Inflammatory macrophage (primary cell): ENCODE measurements at regions not wholly inside any gene's neighbourhood (a gene's known extent, or its start where the extent isn't known, plus 50 kb on each side); places are given as distances from the start of the nearest gene placed in this dataset.

Experiments
- DNase-seq, 2 donors: peaks; one replicate each; pipeline ENCODE4 v3.0.0-alpha.2; 2020 to 2022

GRCh38 chr16:9381399-9381798, 290.0 kb downstream of the HAPSTR1 start:
- no peak for DNase-seq

GRCh38 chr16:9381905-9382304, 290.5 kb downstream of the HAPSTR1 start:
- DNase-seq: no peak

DNA sequence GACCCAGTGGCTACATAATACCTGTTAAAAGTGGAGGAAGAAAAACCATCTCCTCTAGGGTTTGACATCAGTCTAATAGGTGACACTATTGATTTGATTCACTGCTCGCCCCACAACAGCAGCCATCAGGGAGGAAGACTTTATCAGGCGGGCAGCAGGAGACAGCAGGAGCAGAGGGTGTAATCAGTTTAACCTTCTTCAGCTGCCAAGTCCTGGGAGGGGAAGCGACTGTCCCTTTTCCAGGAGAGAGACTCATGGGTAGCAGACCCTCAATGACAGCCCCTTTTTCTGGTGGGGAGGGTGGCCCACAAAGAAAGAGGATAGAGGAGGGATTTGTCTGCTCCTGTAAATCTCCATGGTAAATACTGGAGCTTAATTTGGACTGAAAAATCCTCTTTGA, 291.8 kb downstream of the HAPSTR1 start:
- no peak for DNase-seq

- DNase-seq: no peak
Measured at GRCh38 chr16:9384141-9384540, 292.7 kb downstream of the HAPSTR1 start.

DNA sequence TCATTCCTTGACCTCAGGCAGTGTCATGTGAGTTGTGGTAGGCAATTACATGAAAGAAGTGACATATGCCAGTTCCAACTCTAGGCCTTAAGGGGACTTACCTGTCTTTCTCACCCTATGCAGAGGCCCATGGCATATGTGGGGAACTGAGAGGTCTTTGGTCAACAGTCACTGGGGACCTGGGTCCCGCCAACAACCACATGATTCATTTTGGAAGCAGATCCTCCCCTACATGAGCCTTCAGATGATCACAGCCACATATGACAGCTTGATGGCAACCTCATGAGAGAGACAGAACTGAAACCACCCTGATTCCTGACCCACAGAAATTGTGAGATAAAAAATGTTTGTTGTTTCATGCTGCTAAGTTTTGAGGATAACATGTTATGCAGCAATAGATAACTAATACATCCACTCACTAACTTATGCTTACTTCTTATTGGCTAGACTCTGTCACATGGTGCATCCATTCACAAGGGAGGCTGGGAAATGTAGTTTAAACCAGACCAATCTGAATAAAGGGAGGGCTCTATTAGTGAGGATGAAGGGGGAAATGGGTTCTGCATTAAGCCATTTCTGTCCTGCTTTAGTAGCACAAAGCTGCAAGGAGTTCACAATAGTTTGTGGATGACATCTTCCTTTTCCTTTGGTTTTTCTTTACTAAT, 298.2 kb downstream of the HAPSTR1 start:
- no peak for DNase-seq

GRCh38 chr16:9392956-9393355, 301.5 kb downstream of the HAPSTR1 start:
- DNase-seq: no peak

DNA sequence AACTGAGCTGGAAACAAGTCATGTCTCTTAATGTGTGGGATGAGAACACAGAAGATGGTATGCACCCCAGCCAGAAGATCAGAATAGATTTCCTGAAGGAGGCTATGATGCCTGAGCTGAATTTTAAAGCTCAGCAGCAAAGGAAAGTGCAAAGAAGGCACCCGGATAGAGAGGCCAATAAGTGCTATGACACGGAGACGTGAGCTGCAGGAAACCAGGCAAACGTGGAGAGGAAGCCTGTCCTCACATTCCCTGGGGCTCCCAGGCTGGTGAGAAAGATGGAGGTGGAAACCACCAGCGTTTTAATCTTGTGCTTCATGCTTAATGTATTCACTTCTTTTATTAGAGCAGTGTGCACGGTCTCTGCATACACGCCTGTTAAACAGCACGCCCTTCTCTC, 302.1 kb downstream of the HAPSTR1 start:
- no peak for DNase-seq

GRCh38 chr16:9395958-9396359, 304.5 kb downstream of the HAPSTR1 start:
- no peak for DNase-seq

GRCh38 chr16:9399573-9399972, 308.1 kb downstream of the HAPSTR1 start:
- DNase-seq: no peak

GRCh38 chr16:9401173-9401572, 309.7 kb downstream of the HAPSTR1 start:
- no peak for DNase-seq

- DNase-seq: no peak
Measured at GRCh38 chr16:9402293-9402860, 310.9 kb downstream of the HAPSTR1 start.

DNA sequence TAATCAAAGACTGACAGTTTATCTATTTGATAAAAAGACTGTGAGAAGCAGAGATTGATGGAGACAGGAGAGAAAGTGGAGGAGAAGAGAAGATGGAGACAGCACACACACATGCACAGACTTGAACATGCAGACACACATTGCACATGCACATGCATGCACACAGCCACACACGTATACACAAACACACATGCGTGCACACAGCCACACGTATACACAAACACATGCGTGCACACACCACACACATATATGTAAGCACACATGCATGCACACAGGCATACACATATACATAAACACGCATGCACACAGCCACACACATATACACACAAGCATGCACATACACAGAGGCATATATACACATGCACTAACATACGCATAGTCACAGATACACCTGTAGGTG, 313.4 kb downstream of the HAPSTR1 start:
- DNase-seq: no peak

DNA sequence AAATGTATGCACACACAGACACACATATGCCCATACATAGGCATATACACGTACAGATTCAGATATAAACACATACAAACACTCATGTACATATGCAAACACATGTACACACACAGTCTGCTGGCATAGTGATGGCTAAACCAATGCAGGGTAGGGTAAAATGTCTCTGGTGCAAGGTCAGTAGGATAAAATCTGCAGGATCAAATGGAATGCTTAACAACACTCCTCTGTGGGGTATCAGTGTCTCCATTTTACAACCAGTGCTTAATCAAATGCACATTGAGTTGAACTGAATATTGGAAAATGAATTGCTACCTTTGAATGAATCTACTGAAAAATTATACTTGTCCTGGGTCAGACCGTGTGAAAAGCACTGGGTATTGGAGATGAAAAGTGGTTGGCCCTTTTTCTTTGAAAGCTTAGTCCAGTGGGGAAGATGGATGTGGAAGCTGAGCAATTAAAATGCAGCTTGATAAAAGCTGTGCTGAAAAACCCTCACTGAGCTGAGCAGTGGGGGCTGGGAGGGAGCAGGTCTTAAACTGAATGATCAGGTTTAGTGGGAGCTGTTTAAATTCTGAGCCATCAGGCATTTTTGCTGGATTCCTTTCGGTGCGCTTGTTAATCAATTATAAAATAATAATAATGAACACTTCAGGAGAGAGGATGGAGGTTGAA, 314.7 kb downstream of the HAPSTR1 start:
- DNase-seq: no peak

DNA sequence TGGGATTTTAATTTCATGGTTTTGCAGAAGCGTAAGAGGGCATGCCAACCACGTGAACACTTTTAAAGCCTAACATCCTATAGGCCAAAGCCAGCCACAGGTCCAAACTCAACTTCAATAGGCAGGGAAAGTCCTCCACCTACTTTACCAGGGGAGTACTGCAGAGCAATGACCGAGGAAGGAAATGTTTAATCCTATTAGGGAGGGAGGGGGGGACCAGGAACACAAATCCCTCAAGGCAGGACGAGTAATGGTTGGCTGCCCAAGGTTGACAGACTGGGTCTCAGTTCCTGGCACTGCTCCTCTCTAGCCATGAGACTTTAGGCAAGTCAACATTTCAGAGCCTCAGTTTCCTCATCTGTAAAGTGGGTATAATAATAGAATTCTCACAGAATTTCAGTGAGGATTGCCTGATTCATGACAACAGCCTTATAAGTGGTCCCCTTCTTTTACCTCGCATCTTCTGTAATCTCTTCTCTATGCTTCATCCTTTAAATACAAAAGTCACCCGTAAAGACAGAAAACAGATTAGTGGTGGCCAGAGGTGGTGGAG, 315.8 kb downstream of the HAPSTR1 start:
- DNase-seq: no peak

GRCh38 chr16:9408297-9408878, 316.9 kb downstream of the HAPSTR1 start:
- DNase-seq: no peak

DNA sequence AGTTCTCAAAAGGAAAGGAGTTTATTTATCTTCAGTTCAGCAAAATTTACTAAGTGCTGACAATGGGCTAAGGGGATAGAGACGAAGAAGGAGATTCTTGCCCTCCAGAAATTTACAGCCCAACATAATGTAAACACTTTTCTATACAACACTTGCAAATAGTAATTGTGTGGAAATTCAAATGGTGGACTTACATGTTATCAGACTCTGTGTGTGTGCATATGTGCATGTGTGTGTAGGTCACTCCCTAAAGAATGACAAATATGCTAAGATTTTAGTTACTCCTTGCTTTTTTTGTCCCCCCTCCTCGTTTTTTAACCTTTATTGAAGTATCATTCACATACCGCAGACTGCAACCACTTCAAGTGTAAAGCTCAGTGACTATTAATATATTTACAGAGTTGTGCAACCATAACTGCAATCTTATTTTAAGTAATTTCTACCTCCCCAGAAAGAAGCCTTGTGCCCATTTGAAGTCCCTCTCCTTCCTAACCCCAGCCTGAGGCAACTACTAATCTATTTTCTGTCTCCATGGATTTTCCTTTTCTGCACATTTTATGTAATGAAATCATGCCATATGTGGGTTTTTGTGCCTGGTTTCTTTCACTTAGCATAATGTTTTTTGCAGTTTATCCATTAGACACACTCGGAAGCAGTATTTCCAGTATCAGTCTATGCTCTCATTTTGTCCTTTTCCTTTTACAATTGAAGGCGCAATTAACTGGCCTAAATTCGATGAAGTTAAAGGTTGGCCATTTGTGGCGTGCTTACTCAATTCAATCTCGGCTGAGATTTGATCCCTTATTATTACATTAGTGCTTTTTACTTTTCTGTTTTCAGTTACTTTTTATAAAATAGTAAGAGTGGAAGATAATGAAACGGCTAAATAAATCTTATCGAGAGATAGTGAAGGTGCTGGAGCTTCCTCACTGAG, 318.4 kb downstream of the HAPSTR1 start:
- DNase-seq: no peak

DNA sequence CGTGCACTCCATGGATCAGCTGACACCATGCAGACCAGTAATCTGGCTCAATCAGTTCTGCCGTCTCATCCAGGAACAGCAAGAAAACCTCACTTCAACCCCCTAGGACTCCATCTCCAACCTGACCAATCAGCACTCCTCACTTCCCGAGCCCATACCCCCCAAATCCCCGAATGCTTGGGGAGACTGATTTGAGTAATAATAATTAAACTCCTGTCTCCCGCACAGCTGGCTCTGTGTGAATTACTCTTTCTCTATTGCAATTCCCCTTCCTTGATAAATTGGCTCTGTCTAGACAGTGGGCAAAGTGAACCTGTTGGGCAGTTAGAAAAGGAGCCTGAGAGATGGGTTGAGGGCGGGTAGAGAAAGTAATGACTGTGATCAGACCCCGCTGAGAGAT, 320.0 kb downstream of the HAPSTR1 start:
- no peak for DNase-seq

- DNase-seq: no peak
Measured at GRCh38 chr16:9412031-9412914, 320.8 kb downstream of the HAPSTR1 start.

DNA sequence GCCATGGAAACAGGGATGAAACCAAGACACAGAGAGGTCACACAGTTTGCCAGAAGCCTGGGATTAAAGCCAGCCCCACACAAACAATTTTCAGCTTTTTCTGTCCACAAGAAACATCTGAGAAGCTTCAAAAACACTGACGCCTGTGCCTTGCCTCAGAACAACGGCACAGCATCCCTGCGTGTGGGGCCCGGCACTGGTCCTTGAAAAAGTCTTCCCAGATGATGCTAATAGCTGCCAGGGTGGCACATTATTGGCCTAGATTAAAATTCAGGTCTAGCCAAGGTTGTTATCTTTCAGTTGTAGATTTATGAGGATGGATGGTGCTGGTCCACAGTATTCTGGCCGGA, 321.4 kb downstream of the HAPSTR1 start:
- DNase-seq: no peak

DNA sequence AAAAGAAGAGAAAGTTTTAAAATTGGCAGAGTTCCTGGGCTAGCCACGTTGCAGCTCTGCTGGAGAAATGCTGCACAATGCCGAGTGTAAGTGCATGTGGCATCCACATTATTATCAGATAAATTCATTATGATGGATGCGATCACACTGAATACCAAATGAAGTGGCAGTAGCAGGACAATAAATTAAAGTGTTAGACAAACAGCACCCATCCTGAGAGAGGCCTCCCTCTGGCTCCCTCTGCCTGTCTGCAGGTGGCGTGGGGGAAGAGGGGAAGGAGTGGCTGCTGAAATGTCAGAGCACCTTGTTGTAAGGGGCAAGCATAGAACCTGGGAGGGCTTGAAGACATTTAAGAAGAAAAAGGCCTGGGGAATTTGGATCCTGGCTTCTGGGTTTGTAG, 324.1 kb downstream of the HAPSTR1 start:
- no peak for DNase-seq

DNA sequence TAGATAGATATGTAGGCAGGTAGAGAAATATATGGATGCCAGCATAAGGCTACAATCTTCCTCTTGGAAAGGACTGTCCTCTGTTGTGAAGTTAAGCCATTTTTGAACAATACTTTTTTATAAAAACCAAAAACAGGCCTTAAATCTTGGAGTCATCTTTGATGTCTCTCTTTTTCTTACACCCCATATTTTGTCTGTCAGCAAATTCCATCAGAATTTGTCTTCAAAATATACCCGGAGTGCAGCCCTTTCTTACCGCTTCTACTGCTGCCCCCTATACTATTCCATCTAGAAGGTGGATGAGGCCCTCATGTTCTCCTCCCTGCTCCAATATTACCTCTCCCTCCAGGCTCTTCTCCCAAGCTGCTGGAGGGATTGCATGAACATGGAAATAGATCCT, 326.5 kb downstream of the HAPSTR1 start:
- no peak for DNase-seq

DNA sequence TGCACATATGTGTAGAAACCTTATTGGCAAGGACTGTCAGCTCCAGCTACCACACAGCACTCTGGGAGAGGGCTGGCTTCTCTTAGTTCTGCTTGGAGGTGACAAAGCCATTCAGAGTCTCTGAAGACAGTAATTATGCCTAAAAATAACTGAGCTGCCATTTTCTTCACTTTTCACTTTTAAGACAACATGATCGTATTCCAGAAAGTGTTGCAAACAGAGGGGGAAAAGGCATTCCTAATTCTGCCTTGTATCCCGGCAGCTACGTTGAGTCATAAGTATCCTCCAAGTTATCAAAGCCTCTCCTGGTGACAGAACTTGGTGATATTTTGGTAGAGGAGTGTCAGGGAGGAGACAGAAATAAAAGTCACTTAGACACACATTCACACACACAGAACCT, 327.7 kb downstream of the HAPSTR1 start:
- DNase-seq: no peak
